K562 (cell line): ENCODE measurements at regions not wholly inside any gene's neighbourhood (a gene's known extent, or its start where the extent isn't known, plus 50 kb on each side); places are given as distances from the start of the nearest gene placed in this dataset.

ENCODE experiments used
- CREB1 ChIP-seq, 2 experiments: sonication (generic) in 1 of 2; formaldehyde crosslinking in 1 of 2; IDR thresholded peaks; 2 replicates each; pipeline versions ENCODE4 v1.6.1 to v1.8.0; 2012 to 2022; ENCODE audit warnings: inconsistent platforms in 1 of 2, mild to moderate bottlenecking in 1 of 2, missing genetic modification reagents in 1 of 2, moderate library complexity in 1 of 2
- POLR2A ChIP-seq: fragments of 450-650 bp; conservative IDR thresholded peaks from 2 replicates; pipeline ENCODE4 v1.6.1; 2016

DNA sequence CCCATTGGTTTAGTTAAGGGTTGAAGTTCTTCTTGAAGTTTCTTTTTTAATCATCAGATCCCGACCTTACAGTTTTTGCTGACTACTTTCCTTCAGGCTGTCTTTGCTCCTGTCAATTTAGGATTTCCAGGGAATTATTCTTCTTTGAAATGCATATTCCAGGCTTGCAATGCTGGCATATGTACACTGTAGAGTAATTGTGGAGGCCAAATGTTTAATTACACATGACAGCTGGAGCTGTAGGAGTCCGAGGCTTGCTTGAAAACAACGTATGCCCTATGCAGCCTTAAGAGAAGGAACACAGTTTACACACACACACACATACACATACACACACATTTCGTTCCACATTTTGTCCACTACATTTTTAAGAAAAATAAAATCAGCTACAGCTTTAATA, 602.3 kb downstream of the TMEM182 start:
- no peak for TF ChIP-seq CREB1 (IDR thresholded peaks at IDR 0.05)
- TF ChIP-seq CREB1 (CRISPR knock-in tag; IDR thresholded peaks at IDR 0.05) = no peak
- TF ChIP-seq POLR2A = no peak
